ENCODE measurements at regions not wholly inside any gene's neighbourhood (a gene's known extent, or its start where the extent isn't known, plus 50 kb on each side); places are given as distances from the start of the nearest gene placed in this dataset.

DNA sequence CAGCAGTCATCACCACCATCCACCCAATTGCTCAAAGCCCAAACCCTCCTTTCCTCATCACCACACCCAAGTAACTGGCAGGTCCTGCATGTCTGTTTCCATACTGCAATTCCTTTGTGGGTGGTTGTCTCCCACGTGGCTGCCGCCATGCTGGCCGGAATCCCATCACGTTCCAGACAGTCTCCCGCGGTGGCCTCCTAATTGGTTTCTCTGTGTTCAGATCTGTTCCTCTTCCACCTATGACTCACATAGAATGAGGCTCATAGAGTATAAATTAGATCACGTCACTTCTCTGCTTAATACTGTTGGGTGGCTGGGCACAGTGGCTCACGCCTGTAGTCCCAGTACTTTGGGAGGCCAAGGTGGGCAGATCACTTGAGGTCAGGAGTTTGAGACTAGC lies 813.0 kb downstream of the TYW1 start:
- no peak for TF ChIP-seq POLR2A (IDR thresholded peaks at IDR 0.05)
- TF ChIP-seq, protein P1, sequence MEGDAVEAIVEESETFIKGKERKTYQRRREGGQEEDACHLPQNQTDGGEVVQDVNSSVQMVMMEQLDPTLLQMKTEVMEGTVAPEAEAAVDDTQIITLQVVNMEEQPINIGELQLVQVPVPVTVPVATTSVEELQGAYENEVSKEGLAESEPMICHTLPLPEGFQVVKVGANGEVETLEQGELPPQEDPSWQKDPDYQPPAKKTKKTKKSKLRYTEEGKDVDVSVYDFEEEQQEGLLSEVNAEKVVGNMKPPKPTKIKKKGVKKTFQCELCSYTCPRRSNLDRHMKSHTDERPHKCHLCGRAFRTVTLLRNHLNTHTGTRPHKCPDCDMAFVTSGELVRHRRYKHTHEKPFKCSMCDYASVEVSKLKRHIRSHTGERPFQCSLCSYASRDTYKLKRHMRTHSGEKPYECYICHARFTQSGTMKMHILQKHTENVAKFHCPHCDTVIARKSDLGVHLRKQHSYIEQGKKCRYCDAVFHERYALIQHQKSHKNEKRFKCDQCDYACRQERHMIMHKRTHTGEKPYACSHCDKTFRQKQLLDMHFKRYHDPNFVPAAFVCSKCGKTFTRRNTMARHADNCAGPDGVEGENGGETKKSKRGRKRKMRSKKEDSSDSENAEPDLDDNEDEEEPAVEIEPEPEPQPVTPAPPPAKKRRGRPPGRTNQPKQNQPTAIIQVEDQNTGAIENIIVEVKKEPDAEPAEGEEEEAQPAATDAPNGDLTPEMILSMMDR (IDR thresholded peaks at IDR 0.05 in 4 of 5, conservative IDR thresholded peaks at IDR 0.05 in 1 of 5) = no peak

All from gastrocnemius medialis (tissue), 4 donors.